ENCODE measurements at regions not wholly inside any gene's neighbourhood (a gene's known extent, or its start where the extent isn't known, plus 50 kb on each side); places are given as distances from the start of the nearest gene placed in this dataset.

DNA sequence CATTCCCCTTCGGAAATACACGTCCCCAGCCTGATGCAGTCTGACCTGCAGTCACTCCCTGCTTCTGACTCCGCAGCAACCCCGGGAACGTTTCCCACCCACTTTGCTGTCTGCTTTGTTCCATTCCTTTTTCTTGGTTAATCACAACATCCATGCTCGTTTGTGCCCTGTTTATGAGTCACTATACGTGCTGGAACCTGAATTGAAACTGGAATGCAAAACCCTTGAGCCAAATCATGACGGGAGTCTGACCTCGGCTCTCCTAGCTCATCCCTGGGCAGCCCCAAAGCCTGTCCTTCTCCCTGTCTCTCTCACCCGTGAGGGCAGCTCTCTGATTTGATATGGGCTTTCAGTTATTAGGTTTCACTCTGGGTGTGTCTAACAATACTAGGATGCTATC lies 57.1 kb upstream of the RNF152 start:
- no peak for DNase-seq (ENCODE audit: low read depth in 2 of 3, low spot score in 2 of 3)

DNA sequence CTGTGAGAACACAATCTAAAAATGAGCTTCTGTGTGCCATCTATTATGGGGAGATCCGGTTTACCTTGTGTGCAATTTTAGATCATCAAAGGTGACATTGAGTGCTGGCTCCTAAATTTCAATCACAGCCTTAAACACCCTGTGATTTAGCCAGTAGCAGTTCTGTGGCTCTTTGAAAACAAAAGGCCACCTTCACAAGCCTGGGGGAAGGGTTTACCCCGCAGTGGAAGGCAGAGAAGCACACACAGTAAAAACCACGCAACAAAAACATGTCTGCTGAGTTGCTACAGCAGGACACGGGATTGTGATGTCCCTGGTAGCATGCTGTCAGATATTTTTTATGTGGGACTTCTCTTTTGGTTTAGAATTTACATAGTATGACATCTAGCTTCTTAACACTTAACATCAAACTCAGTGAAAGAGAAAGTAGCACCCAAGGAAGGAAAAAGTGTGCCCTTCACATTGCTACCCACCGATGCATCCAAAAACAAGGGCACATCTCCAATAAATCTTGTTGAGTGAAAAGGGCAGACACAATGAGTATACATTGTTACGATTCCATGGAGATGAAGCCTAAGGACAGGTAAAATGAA lies 56.1 kb upstream of the RNF152 start:
- DNase-seq (ENCODE audit: low read depth in 2 of 3, low spot score in 2 of 3): no peak

DNA sequence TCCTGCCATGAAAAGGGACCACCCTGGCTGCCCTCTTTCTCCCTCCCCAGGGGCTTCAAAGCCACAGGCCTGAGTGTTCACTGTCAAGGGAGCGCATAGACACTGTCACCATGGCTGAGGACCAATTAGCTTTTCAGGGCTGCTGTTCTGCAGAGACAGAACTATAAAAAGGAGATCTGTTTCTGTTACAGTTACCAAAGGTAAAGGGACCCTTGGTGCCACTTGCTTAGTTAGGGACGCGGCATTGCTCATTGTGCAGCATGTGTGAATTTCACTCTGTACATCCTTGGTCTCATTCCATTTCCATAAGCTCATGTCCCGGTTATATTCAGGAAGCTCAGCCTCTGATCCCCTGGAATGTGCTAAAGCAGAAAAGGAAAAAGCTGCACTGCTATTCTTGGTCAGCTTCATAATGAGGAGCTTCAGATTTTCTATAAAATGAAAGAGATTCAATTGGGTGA lies 55.5 kb upstream of the RNF152 start:
- no peak for DNase-seq (ENCODE audit: low read depth in 2 of 3, low spot score in 2 of 3)

DNA sequence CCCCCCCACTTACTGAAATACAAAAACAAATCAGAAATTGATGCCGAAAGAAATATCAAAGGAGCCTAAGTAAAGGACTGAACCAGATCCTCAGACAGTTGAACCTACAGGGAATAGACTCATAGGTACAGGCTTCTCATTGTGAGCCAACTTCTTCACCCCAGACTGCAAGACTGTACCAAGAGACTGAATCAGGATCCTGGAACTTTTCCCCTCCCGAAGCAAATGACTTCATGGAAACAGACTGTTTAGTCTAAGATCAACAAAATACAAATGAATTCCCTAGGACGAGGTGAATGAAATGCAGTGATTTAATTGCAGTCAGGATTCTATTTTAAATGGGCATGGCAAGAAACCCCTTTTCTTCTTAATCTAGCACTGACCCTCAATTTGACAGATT lies 53.6 kb upstream of the RNF152 start:
- no peak for DNase-seq (ENCODE audit: low read depth in 2 of 3, low spot score in 2 of 3)

DNA sequence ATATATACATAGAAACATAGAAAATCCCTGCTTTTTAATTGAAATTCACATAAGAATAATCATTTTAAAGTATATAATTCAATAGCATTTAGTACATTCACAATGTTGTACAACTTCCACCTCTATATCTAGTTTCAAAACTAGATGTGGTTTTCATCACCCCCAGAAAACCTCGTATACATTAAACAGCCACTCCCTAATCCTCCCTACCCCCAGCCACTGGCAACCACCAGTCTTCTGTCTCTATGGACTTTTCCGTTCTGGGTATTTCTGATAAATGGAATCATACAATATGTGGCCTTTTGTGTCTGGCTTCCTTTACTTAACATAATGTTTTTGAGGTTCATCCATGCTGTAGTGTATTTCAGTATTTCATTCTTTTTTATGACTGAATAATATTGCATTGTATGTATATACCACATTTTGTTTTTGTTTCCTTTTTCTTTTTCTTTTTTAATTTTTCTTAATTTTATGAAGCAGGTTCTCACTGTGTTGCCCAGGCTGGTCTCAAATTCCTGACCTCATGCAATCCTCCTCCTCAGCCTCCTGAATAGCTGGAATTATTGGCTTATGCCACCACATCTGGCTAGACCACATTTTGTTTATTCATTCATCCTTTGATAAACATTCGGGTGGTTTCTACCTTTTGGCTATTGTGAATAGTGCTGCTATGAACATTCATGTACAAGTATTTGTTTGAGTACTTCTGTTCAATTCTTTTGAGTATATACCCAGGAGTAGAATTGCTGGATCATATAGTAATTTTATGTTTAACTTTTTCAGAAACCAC lies 50.6 kb upstream of the RNF152 start:
- no peak for DNase-seq (ENCODE audit: low read depth in 2 of 3, low spot score in 2 of 3)

Measured in hematopoietic multipotent progenitor cell (in vitro differentiated cells).